ENCODE measurements at regions not wholly inside any gene's neighbourhood (a gene's known extent, or its start where the extent isn't known, plus 50 kb on each side); places are given as distances from the start of the nearest gene placed in this dataset.

DNA sequence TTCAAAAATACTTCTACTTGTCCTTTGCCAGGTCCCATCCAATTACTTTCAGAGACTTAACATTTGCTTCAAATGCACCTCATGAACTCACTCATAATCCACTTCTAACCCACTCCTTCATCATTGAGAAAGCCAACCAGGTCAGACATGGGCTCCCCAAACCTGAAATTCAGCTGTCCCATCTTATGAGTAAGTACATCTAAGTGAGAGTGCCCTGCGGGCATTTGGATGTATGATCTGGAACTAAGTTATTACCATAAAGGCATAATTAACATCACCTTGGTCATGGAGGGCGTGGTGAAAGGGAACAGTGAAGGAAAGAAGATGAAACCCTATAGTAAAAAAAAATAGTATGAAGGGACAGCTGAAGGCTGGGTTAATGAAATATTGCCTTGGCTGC, 896.8 kb downstream of the C6orf118 start:
- Histone ChIP-seq H3K9me3 (ENCODE audit: low read length) (no peaks in the 10 kb centered on the region), H3K36me3 (ENCODE audit: insufficient read depth, low read length) (no peaks in the 10 kb centered on the region), H2AFZ (ENCODE audit: low read depth, low read length) (no peak overlapping the region), H3K9ac (ENCODE audit: low read length) (no peak overlapping the region), H3K4me2 (ENCODE audit: low read length) (no peak overlapping the region), H3K9me2 (ENCODE audit: insufficient read depth, low read length) (no peaks in the 10 kb centered on the region), H3F3A (ENCODE audit: insufficient read depth, low read length, poor library complexity, severe bottlenecking) (no peaks in the 10 kb centered on the region), H3K27ac (ENCODE audit: low read length) (no peak overlapping the region), H3K79me2 (replicated peaks; ENCODE audit: insufficient read depth, low read length) (no peaks in the 10 kb centered on the region), H3K27me3 (ENCODE audit: insufficient read depth, low read depth, low read length) (no peaks in the 10 kb centered on the region), H3K4me3 (ENCODE audit: low read length) (no peak overlapping the region), H4K20me1 (ENCODE audit: insufficient read depth) (no peaks in the 10 kb centered on the region)
- TF ChIP-seq MXI1 (conservative IDR thresholded peaks at IDR 0.05; ENCODE audit: poor library complexity, severe bottlenecking) (no peak), EP300 (conservative IDR thresholded peaks at IDR 0.05; ENCODE audit: poor library complexity, severe bottlenecking) (no peak), POLR2AphosphoS5 (IDR thresholded peaks at IDR 0.05) (no peak), EZH2 (IDR thresholded peaks at IDR 0.05; ENCODE audit: borderline replicate concordance, insufficient read depth, low read length, poor library complexity, severe bottlenecking) (no peak), SMC3 (conservative IDR thresholded peaks at IDR 0.05; ENCODE audit: poor library complexity) (no peak)
- TF ChIP-seq, protein P1, sequence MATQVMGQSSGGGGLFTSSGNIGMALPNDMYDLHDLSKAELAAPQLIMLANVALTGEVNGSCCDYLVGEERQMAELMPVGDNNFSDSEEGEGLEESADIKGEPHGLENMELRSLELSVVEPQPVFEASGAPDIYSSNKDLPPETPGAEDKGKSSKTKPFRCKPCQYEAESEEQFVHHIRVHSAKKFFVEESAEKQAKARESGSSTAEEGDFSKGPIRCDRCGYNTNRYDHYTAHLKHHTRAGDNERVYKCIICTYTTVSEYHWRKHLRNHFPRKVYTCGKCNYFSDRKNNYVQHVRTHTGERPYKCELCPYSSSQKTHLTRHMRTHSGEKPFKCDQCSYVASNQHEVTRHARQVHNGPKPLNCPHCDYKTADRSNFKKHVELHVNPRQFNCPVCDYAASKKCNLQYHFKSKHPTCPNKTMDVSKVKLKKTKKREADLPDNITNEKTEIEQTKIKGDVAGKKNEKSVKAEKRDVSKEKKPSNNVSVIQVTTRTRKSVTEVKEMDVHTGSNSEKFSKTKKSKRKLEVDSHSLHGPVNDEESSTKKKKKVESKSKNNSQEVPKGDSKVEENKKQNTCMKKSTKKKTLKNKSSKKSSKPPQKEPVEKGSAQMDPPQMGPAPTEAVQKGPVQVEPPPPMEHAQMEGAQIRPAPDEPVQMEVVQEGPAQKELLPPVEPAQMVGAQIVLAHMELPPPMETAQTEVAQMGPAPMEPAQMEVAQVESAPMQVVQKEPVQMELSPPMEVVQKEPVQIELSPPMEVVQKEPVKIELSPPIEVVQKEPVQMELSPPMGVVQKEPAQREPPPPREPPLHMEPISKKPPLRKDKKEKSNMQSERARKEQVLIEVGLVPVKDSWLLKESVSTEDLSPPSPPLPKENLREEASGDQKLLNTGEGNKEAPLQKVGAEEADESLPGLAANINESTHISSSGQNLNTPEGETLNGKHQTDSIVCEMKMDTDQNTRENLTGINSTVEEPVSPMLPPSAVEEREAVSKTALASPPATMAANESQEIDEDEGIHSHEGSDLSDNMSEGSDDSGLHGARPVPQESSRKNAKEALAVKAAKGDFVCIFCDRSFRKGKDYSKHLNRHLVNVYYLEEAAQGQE (IDR thresholded peaks at IDR 0.05; ENCODE audit: borderline replicate concordance): no peak
- TF ChIP-seq, protein P2, sequence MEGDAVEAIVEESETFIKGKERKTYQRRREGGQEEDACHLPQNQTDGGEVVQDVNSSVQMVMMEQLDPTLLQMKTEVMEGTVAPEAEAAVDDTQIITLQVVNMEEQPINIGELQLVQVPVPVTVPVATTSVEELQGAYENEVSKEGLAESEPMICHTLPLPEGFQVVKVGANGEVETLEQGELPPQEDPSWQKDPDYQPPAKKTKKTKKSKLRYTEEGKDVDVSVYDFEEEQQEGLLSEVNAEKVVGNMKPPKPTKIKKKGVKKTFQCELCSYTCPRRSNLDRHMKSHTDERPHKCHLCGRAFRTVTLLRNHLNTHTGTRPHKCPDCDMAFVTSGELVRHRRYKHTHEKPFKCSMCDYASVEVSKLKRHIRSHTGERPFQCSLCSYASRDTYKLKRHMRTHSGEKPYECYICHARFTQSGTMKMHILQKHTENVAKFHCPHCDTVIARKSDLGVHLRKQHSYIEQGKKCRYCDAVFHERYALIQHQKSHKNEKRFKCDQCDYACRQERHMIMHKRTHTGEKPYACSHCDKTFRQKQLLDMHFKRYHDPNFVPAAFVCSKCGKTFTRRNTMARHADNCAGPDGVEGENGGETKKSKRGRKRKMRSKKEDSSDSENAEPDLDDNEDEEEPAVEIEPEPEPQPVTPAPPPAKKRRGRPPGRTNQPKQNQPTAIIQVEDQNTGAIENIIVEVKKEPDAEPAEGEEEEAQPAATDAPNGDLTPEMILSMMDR (IDR thresholded peaks at IDR 0.05; ENCODE audit: poor library complexity, severe bottlenecking): no peak

DNA sequence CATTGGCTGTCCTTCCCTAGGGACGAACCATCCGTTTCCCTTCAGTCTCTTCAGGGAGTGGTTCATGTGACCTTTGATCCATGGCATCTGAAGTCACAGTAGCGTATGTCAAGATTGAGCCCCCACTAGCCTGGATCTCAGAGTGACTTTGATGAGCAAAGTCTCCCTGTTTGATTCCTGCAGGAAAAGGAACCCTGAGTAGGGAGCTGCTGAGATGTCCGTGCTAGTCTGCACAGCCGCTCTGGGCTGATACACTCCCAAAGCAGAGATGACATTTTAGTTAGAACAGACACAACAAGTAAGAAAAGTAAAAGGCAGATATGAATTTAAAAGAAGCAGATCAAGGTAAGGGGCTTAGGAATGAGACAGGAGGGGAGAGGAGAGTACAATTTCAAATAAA, 899.4 kb downstream of the C6orf118 start:
- no peaks in the 10 kb centered on the region for H3K9me2 ChIP-seq (ENCODE audit: insufficient read depth, low read length)
- no peaks in the 10 kb centered on the region for H3K36me3 ChIP-seq (ENCODE audit: insufficient read depth, low read length)
- no peaks in the 10 kb centered on the region for H3F3A ChIP-seq (ENCODE audit: insufficient read depth, low read length, poor library complexity, severe bottlenecking)
- H3K9me3 ChIP-seq (ENCODE audit: low read length): no peaks in the 10 kb centered on the region
- H3K27me3 ChIP-seq (ENCODE audit: insufficient read depth, low read depth, low read length): no peaks in the 10 kb centered on the region
- H3K4me2 ChIP-seq (ENCODE audit: low read length): no peak overlapping the region
- H3K9ac ChIP-seq (ENCODE audit: low read length): no peak overlapping the region
- TF ChIP-seq SMC3 (conservative IDR thresholded peaks at IDR 0.05; ENCODE audit: poor library complexity): no peak
- TF ChIP-seq EZH2 (IDR thresholded peaks at IDR 0.05; ENCODE audit: borderline replicate concordance, insufficient read depth, low read length, poor library complexity, severe bottlenecking): no peak
- no peak for TF ChIP-seq RAD21 (conservative IDR thresholded peaks at IDR 0.05)
- TF ChIP-seq EP300 (conservative IDR thresholded peaks at IDR 0.05; ENCODE audit: poor library complexity, severe bottlenecking): no peak
- TF ChIP-seq MXI1 (conservative IDR thresholded peaks at IDR 0.05; ENCODE audit: poor library complexity, severe bottlenecking): no peak
- TF ChIP-seq, protein P1 (IDR thresholded peaks at IDR 0.05; ENCODE audit: borderline replicate concordance): no peak
- no peak for TF ChIP-seq POLR2AphosphoS5 (IDR thresholded peaks at IDR 0.05)
- TF ChIP-seq, protein P2 (IDR thresholded peaks at IDR 0.05; ENCODE audit: poor library complexity, severe bottlenecking): no peak
- TF ChIP-seq TAF1 (IDR thresholded peaks at IDR 0.05; ENCODE audit: low read depth): no peak
- H3K79me2 ChIP-seq (replicated peaks; ENCODE audit: insufficient read depth, low read length): no peaks in the 10 kb centered on the region
- H3K4me3 ChIP-seq (ENCODE audit: low read length): no peak overlapping the region
- no peaks in the 10 kb centered on the region for H4K20me1 ChIP-seq (ENCODE audit: insufficient read depth)
- no peak overlapping the region for H2AFZ ChIP-seq (ENCODE audit: low read depth, low read length)
- H3K27ac ChIP-seq (ENCODE audit: low read length): no peak overlapping the region

Measured in neural cell (in vitro differentiated cells).